OCI-M2 (cell line): ENCODE measurements at regions not wholly inside any gene's neighbourhood (a gene's known extent, or its start where the extent isn't known, plus 50 kb on each side); places are given as distances from the start of the nearest gene placed in this dataset.
"Not testable (repeated sequence)": the region's sequence is repeated elsewhere in the genome, so short reads cannot be mapped to it uniquely, and the experiment has no call there.

Experiments used
- DNase-seq: peaks from one replicate; lab custom pipeline; 2025; ENCODE audit not compliant: unreplicated experiment; lab: John Stamatoyannopoulos, UW

- no peak for DNase-seq
These were observed 207.3 kb upstream of the MAGEB2 start for GRCh38 chrX:30008031-30008430.

DNA sequence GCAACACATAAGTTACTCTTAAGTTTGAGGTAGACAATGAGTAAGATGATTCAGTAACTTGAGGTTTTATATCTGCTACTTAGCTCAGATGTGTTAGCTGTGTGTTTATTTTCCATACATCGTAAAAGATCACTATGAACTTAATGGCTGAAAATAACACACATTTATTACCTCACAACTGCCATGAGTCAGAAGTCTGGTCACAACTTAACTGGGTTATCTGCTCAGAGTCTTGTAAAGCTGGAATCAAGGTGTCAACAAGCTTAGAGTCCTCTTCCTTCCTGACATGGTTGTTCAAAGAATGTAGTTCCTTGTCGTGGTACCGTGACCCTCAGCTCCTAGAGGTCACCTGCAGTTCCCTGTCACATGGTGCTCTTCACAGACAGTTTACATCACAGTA is 204.9 kb upstream of the MAGEB2 start:
- no peak for DNase-seq

GRCh38 chrX:30015440-30015839 is 199.9 kb upstream of the MAGEB2 start:
- no peak for DNase-seq

- no peak for DNase-seq
These were observed 187.7 kb upstream of the MAGEB2 start for GRCh38 chrX:30027636-30028035.

DNA sequence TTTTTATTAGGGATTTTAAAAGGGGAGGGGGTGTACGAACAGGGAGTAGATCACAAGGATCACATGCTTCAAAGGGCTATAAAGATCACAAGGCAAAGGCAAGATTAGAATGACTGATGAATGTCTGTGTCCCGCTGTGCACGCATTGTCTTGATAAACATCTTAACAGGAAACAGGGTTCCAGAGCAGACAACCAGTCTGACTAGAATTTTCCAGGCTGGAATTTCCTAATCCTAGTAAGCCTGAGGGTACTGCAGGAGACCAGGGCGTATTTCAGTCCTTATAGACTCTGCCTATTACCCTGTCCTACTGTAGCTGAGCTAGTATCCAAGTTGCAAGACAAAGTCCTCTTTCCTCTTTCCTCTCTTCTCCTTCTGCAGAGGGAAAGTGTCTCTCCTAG is 179.0 kb upstream of the MAGEB2 start:
- DNase-seq, result not testable (repeated sequence)

DNA sequence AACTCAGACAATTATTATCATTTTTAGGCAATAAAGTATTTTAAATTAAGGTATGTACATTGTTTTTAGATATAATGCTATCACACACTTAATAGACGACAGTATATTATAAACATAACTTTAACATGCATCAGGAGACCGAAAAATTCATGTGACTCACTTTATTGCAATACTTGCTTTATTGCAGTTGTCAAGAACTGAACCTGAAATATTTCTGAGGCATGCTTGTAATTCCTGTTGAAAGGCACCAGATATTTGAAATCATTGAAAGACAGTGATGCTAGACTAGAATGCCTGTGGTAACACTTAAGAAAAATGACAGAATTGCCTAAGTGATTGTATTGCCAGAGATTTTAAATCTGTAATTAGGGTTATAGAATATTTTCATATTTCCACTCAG is 175.6 kb upstream of the MAGEB2 start:
- DNase-seq, result no peak

DNA sequence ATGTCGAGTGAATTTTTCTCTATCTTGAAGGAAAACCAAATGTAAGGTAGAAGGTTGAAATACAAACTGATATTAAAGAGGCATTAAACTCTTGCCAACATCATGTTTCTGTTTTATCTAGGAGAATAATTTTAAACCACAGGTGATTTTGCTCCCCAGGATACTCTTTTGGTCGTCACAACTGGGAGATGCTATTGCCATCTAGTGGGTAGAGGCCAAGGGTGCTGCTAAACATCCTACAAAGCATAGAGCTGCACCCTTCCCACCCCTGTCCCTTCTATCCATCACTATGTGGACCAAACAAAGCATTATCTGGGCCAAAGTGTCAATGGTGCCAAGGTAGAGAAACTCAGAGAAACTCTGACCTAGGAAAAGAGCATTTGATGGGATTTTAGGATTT is 154.6 kb upstream of the MAGEB2 start:
- no peak for DNase-seq

DNA sequence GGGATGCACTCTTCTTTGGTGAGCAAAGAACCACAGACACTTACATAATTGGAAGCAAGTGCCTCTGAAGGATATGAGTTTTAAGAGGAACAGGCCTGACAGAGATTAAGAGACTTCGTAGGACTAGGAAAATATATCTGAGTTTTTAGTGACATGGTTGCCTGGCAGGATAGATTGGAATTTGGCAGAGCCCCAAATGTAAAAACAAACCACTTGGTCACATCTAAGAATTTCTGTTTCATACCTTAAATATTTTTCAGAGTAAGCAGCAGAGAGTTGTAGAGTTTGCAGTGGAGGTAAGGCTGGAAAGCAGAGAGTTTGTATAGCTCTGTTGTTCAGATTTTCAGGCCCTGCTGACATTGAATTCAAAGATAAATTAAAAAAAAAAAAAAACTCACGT is 150.1 kb upstream of the MAGEB2 start:
- no peak for DNase-seq

- DNase-seq, result no peak
These were observed 147.7 kb upstream of the MAGEB2 start for GRCh38 chrX:30067677-30068076.

DNA sequence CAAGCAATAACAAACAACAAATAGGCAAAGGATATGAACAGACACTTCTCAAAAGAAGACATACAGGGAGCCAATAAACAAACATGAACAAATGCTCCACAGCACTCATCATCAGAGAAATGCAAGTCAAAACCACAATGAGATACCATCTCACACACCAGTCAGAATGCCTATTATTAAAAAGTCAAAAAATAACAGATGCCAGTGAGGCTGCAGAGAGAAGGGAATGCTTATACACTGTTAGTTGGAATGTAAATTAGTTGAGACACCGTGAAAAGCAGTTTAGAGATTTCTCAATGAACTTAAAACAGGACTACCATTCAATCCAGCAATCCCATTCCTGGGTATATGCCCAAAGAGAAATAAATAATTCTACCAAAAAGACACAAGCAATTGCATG is 129.8 kb upstream of the MAGEB2 start:
- no peak for DNase-seq

DNA sequence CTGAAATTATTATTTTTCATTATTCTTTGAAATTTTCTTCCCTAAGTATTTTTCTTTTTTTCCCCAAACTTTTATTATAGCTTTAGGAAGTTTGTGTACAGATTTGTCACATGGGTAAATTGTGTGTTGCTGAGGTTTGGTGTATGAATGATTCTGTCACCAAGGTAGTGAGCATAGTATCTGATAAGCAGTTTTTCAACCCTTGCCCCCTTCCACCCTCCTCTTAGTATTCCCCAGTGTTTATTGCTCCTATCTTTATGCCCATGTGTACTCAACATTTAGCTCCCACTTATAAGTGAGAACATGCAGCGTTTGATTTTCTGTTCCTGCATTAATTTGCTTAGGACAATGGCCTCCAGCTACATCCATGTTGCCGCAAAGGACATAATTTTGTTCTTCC is 103.9 kb upstream of the MAGEB2 start:
- no peak for DNase-seq

GRCh38 chrX:30141966-30142365 is 73.4 kb upstream of the MAGEB2 start:
- DNase-seq, result no peak

- DNase-seq, result no peak
These were observed 71.1 kb upstream of the MAGEB2 start for GRCh38 chrX:30144221-30144620.

GRCh38 chrX:30144971-30145731 is 70.2 kb upstream of the MAGEB2 start:
- DNase-seq, result peak; percentile 9

- DNase-seq, result no peak
These were observed 67.2 kb upstream of the MAGEB2 start for GRCh38 chrX:30147996-30148643.

GRCh38 chrX:30149206-30149605 is 66.2 kb upstream of the MAGEB2 start:
- not testable (repeated sequence) for DNase-seq

DNA sequence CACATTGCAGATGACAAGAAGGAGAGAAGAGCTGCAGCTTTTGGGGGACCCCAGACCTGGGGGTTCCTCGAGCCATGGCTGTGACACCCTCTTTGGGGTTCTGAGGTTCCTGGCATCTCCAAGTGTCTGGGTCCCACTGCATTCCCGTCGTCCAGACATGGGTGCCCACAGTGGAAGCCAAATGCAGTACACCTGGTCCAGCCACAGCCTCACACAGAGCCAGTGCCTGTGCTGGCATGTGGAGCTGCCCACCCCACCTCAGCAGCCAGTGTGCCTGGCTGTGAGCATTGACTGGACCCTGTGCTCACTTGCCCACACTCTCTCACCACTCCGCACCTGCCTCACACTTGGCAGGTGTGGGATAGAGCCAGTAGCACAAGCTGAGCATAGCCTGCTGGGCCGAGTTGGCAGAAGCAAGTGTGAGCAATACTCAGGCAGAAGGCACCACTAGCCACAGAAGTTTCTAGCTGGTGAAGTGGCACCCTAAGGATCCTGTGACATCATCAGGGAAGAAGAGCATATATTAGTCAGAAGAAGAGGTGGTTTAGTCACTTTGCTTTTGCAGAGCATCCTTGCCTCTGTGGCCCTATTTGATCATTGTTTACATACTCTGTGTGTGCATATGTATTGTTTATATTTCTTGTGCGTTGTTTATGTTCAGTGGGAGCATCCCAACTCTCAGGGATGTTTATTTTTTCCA is 65.0 kb upstream of the MAGEB2 start:
- no peak for DNase-seq

DNA sequence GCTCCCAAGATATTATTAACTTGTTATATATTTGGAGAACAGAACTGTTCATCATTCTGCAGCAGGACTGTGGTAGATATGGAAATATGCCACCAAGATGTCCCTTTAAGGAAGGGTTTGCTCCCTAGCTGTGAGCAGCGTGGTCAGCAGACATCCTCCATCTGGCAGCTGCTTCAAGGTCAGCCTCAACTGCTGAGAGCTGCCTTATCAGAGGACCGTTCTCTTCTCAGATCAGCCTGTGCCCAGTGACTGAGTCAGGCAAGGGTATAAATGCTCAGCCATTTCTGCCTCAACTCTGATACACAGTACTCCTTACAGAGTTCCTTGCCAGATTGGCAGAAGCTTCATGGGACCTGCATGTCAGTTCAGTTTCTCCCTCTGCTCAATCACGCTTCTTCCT is 63.4 kb upstream of the MAGEB2 start:
- DNase-seq, result no peak

DNA sequence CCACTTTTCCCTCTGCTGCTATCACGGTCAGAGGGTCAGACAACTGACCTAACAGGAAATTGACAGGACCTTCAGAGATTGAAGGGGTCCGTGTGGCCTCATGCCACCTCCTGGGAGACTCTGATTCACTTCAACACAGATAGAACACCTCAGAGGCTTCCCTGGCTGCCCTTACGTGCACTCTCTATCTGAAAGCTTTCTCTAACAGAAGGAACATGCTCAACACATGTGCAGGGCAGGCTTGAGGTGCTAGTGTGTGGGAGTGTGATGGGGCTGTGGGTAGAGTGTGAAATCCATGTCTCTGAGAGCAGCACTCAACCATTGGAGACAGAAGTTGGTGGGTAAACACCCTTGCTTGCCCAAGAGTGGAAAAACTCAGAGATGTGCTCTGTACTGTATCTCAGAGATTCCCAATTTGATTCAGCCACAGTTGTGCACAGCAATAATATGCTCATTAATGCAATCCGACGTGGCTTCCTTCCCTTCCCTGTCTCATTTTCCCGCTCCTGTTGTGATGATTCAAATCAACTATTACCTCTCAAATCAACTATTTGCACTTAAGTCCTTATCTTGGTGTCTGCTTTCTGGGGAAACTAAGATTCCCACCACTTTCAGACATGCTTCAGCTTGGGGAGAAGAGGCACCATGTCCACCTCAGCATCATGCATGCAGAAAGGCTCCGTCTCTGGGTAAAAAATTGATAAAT is 62.0 kb upstream of the MAGEB2 start:
- no peak for DNase-seq

DNA sequence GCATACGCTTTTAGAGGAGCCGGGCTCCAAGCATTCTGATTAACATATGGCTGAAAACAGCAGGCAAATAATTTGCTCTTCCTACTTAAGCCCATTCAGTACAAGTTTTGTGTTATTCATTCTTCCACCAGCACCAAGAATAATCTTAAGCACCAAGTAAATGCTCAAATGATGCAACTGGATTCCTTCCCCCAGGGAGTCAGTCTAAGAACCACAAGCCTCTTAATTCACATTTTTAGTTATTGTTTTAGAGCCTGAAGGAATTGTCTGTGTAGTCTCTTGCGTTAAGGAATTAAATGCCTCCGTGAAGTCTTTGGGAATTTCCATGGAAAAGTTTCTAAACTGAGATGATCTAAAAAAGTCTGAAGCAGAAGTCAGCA is 61.5 kb upstream of the MAGEB2 start:
- DNase-seq, result no peak

GRCh38 chrX:30156009-30156408 is 59.4 kb upstream of the MAGEB2 start:
- DNase-seq, result no peak
